ENCODE measurements at regions not wholly inside any gene's neighbourhood (a gene's known extent, or its start where the extent isn't known, plus 50 kb on each side); places are given as distances from the start of the nearest gene placed in this dataset.

DNA sequence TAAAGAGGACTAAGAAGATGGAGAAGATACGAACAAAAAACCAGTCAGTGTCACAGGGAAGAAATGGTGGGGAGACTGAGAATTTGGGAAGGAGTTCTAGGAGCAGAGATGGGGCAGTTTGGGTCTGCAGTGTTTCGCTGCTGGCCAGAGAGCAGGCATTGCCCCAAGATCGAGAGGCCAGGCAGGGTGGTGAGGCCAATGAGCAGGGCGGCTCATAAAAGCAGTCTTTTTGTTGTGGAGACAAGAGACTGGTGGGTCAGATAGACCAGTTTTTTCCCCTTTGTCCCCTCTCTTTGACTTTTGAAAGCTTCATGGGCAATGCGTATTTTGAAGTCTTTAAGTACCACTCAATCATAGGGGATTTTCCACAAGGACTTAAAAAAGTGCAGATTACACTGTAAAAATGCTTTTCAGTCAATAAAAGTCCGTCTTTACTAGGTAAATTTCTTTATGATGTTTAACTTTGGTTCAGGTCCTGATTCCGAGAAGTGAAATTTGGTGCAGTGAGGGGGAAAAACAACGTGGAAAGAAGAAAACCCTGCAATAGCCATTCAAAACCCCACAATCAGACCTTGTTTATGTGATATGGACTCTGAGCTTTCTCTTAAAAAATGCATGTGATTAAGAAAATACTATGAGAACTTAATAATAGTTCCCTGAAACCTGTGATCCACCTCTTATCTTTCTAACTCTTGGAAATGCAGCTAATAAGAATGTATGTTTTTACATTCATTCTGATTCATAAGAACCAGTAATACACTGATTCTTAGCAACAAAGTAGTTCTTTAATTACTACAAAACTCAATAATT, 338.9 kb downstream of the KLF5 start:
- H3K27ac ChIP-seq = peak overlapping the region; percentile 66; the same call in 1 of the 2 replicates
- TF ChIP-seq, protein P1, sequence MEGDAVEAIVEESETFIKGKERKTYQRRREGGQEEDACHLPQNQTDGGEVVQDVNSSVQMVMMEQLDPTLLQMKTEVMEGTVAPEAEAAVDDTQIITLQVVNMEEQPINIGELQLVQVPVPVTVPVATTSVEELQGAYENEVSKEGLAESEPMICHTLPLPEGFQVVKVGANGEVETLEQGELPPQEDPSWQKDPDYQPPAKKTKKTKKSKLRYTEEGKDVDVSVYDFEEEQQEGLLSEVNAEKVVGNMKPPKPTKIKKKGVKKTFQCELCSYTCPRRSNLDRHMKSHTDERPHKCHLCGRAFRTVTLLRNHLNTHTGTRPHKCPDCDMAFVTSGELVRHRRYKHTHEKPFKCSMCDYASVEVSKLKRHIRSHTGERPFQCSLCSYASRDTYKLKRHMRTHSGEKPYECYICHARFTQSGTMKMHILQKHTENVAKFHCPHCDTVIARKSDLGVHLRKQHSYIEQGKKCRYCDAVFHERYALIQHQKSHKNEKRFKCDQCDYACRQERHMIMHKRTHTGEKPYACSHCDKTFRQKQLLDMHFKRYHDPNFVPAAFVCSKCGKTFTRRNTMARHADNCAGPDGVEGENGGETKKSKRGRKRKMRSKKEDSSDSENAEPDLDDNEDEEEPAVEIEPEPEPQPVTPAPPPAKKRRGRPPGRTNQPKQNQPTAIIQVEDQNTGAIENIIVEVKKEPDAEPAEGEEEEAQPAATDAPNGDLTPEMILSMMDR (conservative IDR thresholded peaks at IDR 0.05) = no peak

DNA sequence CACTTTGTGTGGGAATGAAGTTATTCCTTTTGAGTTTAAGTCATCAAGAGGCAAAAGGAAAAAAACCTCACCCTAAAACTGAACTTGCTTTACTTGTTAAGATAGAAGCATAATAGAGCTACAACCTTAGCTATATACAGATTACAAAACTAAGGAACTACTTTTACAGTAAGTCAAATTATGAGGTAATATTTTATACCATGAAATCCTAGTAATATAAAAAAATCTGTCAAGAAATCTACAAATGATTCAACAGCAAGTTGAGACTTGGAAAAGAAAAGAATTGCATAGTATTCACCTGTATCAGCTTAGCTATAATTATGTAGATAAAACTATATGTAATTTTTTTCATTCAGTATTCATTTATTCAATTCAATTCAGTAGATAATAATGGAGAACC, 335.3 kb downstream of the KLF5 start:
- TF ChIP-seq, protein P1 (conservative IDR thresholded peaks at IDR 0.05) = no peak
- H3K27ac ChIP-seq = no peak overlapping the region

DNA sequence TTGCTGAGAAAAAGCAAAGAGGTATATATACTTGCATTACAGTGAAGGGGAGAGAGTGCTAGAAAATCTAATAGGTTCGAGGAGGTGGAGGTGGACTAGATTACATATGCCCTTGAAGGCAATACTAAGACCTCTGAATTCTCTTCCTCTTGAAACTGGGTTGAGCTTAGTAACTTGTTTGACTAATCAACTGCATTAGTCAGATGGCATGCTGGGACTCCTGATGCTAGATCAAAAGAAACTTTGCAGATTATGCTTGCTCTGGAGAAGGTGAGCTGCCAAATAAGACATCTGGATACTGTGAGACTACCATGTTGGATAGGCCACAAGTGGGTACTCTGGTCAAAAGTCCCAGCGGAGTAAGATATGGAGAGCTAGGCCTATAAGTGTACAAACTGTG, 331.3 kb downstream of the KLF5 start:
- TF ChIP-seq, protein P1 (conservative IDR thresholded peaks at IDR 0.05) = no peak
- no peak overlapping the region for H3K27ac ChIP-seq

DNA sequence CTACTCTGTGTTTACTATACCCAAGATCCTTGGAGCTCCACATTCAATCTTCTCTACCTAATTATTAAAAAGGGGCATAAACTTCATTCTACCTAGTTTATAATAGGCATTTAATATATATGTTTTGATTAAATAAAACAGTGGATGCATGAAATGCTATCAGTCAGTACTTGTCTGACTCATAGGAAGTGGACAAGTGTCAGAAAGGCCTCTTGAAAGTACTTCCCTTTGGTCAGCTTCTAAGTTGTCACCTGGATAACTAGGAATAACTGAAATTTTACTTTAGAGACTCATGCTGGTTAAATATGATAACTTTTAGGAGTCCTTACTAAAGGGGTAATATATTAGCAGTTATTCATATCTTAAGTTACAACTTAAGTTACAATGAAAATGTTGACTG, 329.8 kb downstream of the KLF5 start:
- TF ChIP-seq, protein P1 (conservative IDR thresholded peaks at IDR 0.05) = no peak
- no peak overlapping the region for H3K27ac ChIP-seq

DNA sequence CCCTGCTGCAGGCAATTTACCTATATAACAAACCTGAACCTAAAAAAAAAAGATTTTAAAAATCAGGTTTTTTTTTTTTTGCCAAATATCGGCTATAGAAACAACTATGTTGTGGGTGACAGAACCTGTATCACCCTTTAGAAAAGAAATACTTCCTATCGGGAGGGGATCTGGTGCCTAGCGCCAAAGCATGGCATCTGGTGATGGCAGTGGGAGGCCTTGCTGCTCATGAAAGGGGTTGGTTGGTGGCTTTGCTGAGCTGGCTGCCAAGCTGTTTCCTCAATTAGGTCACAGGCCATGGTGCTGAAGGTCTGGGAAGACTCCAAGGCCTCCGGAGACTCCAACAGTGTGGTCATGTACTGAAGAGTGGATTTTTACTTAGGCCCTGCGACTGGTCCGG, 328.5 kb downstream of the KLF5 start:
- no peak overlapping the region for H3K27ac ChIP-seq
- TF ChIP-seq, protein P1 (conservative IDR thresholded peaks at IDR 0.05) = no peak

DNA sequence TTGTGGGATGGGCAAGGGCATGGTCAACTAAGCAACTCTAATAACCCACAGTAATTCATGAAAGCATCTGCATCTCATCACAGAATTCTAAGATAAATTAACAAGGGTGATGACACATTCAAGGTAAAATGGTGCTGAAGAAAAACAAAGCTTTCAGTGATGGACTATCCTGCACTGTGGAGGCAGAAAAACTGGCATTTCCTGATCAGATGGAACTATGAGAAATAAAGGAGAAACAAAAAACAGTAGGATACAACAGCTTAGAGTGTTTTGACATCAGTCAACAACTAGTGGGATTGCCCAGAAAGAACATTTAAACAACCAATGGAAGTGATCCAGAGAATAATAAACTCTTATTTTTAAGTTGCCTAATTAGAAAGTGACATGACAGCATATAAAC, 327.0 kb downstream of the KLF5 start:
- TF ChIP-seq, protein P1 (conservative IDR thresholded peaks at IDR 0.05) = no peak
- H3K27ac ChIP-seq = no peak overlapping the region

DNA sequence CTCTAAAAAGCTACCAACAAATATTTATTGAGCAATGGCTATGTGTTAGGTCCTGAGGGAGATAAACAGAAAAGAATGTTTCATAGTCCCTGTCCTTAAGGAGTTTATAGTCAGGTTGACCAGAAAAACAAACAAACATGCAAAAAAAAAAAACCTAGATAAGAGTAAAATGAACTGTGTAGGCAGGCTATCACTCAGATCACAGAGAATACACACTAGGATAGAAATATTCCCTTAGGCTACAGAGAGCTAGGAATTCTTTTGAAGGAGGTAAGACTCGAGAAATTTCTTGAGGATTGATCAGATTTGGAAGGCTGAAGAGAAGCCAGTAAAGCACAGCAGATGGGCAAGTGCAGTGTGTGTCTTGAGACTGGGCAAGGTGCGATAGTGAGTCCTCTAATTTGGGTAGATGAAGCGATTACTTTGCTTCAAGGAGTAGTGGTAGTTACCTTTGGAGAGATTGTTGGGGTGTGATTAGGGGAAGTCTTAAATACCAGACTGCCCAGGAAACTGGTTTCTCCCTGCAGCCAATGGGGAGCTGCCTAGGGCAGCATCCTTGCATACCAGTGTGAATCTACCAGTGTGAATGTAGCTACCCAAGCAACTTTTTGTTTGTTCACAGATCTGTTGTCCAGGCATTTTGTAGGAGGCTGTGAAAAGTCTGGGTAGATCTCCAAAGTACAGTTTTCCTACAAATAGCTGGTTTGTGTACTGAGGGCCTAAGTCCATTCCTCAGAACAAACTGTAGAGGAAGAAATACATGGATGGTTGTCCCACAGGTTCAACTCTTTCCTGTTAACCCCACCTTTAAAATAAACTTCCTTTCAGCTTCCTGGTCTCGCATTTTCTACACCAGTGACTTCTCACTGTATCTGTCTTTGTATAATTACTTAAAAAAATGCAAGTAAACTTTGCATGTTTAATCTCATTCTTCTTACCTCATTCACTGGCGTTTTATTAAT, 314.1 kb downstream of the KLF5 start:
- no peak overlapping the region for H3K27ac ChIP-seq
- TF ChIP-seq, protein P1 (conservative IDR thresholded peaks at IDR 0.05) = no peak
